ENCODE measurements at regions not wholly inside any gene's neighbourhood (a gene's known extent, or its start where the extent isn't known, plus 50 kb on each side); places are given as distances from the start of the nearest gene placed in this dataset.

DNA sequence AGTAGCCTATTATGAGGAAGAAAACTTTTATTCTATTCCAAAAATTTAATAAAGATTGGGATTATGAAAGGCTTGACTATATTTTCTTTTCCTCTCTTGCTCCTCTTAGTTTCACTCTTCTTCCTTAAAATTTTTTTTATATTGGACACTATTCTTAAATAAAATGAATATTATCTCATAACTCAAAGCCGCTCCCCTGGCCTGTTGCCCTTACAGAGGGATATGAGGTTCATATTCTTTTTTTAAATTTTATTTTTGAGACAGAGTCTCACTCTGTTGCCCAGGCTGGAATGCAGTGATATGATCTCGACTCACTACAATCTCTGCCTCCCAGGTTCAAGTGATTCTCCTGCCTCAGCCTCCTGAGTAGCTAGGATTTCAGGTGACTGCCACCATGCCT, 106.8 kb upstream of the MPDZ start:
- ChIA-PET CTCF (no interaction called here), POLR2A (no interaction called here)
- no peak for DNase-seq (ENCODE audit: low read depth, low spot score)
- no peak overlapping the region for H3K4me3 ChIP-seq (ENCODE audit: low read depth in 2 of 2, low read length in 2 of 2)
- ATAC-seq: no peak
- intact Hi-C loops (cut with micrococcal nuclease; ENCODE audit: unreplicated experiment) (no loop called here), in situ Hi-C loops (cut with HindIII; ENCODE audit: low pct_unique_long_range_greater_than_20kb, low sequenced_read_pairs) (no loop called here)
- BruUV-seq (replicated peaks): no TSS peak
- no peaks in the 10 kb centered on the region for H3K36me3 ChIP-seq (ENCODE audit: control insufficient read depth, insufficient read depth, low read length)
- no peaks in the 10 kb centered on the region for H3K4me1 ChIP-seq (ENCODE audit: control insufficient read depth, insufficient read depth, low read length)
- no peaks in the 10 kb centered on the region for H3K9me3 ChIP-seq (ENCODE audit: control insufficient read depth, insufficient read depth, low read depth, low read length)
- no peak overlapping the region for H3K27ac ChIP-seq (ENCODE audit: low read length)
- TF ChIP-seq, protein P1, sequence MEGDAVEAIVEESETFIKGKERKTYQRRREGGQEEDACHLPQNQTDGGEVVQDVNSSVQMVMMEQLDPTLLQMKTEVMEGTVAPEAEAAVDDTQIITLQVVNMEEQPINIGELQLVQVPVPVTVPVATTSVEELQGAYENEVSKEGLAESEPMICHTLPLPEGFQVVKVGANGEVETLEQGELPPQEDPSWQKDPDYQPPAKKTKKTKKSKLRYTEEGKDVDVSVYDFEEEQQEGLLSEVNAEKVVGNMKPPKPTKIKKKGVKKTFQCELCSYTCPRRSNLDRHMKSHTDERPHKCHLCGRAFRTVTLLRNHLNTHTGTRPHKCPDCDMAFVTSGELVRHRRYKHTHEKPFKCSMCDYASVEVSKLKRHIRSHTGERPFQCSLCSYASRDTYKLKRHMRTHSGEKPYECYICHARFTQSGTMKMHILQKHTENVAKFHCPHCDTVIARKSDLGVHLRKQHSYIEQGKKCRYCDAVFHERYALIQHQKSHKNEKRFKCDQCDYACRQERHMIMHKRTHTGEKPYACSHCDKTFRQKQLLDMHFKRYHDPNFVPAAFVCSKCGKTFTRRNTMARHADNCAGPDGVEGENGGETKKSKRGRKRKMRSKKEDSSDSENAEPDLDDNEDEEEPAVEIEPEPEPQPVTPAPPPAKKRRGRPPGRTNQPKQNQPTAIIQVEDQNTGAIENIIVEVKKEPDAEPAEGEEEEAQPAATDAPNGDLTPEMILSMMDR (IDR thresholded peaks at IDR 0.05): no peak
- TF ChIP-seq TCF7L2 (IDR thresholded peaks at IDR 0.05; ENCODE audit: low read depth, low read length) (no peak), SIN3A (IDR thresholded peaks at IDR 0.05; ENCODE audit: borderline replicate concordance, insufficient read depth, low read depth, low read length) (no peak), POLR2AphosphoS5 (IDR thresholded peaks at IDR 0.05; ENCODE audit: low read depth, low read length) (no peak)
- TF ChIP-seq, protein P2, sequence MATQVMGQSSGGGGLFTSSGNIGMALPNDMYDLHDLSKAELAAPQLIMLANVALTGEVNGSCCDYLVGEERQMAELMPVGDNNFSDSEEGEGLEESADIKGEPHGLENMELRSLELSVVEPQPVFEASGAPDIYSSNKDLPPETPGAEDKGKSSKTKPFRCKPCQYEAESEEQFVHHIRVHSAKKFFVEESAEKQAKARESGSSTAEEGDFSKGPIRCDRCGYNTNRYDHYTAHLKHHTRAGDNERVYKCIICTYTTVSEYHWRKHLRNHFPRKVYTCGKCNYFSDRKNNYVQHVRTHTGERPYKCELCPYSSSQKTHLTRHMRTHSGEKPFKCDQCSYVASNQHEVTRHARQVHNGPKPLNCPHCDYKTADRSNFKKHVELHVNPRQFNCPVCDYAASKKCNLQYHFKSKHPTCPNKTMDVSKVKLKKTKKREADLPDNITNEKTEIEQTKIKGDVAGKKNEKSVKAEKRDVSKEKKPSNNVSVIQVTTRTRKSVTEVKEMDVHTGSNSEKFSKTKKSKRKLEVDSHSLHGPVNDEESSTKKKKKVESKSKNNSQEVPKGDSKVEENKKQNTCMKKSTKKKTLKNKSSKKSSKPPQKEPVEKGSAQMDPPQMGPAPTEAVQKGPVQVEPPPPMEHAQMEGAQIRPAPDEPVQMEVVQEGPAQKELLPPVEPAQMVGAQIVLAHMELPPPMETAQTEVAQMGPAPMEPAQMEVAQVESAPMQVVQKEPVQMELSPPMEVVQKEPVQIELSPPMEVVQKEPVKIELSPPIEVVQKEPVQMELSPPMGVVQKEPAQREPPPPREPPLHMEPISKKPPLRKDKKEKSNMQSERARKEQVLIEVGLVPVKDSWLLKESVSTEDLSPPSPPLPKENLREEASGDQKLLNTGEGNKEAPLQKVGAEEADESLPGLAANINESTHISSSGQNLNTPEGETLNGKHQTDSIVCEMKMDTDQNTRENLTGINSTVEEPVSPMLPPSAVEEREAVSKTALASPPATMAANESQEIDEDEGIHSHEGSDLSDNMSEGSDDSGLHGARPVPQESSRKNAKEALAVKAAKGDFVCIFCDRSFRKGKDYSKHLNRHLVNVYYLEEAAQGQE (IDR thresholded peaks at IDR 0.05; ENCODE audit: insufficient read depth in 1 of 2, low read depth in 2 of 2, low read length in 1 of 2): no peak
- no peaks in the 10 kb centered on the region for H3K27me3 ChIP-seq (ENCODE audit: control insufficient read depth, insufficient read depth, low read length)

DNA sequence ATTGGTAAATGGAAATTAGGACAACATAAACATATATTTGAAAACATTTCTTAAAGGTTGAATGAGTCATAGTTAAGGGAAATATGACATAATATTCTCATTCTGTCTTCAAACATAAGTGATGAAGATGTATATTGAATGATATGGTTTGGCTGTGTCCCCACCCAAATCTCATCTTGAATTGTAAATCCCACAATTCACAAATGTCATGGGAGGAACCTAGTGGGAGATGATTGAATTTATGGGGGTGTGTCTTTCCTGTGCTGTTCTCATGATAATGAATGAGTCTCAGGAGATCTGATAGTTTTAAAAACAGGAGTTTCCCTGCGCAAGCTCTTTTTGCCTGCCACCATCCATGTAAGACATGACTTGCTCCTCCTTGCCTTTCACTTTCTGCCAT, 104.4 kb upstream of the MPDZ start:
- in situ Hi-C loops (cut with HindIII; ENCODE audit: low pct_unique_long_range_greater_than_20kb, low sequenced_read_pairs) (no loop called here), intact Hi-C loops (cut with micrococcal nuclease; ENCODE audit: unreplicated experiment) (no loop called here)
- Histone ChIP-seq H3K9me3 (ENCODE audit: control insufficient read depth, insufficient read depth, low read depth, low read length) (no peaks in the 10 kb centered on the region), H3K27me3 (ENCODE audit: control insufficient read depth, insufficient read depth, low read length) (no peaks in the 10 kb centered on the region), H3K4me3 (ENCODE audit: low read depth in 2 of 2, low read length in 2 of 2) (no peak overlapping the region), H3K36me3 (ENCODE audit: control insufficient read depth, insufficient read depth, low read length) (no peaks in the 10 kb centered on the region), H3K27ac (ENCODE audit: low read length) (no peak overlapping the region), H3K4me1 (ENCODE audit: control insufficient read depth, insufficient read depth, low read length) (no peaks in the 10 kb centered on the region)
- ATAC-seq (no peak), DNase-seq (ENCODE audit: low read depth, low spot score) (no peak)
- no TSS peak for BruUV-seq (replicated peaks)
- TF ChIP-seq POLR2AphosphoS5 (IDR thresholded peaks at IDR 0.05; ENCODE audit: low read depth, low read length): no peak
- TF ChIP-seq, protein P2 (IDR thresholded peaks at IDR 0.05; ENCODE audit: insufficient read depth in 1 of 2, low read depth in 2 of 2, low read length in 1 of 2): no peak
- TF ChIP-seq, protein P1 (IDR thresholded peaks at IDR 0.05): no peak
- TF ChIP-seq SIN3A (IDR thresholded peaks at IDR 0.05; ENCODE audit: borderline replicate concordance, insufficient read depth, low read depth, low read length): no peak
- TF ChIP-seq TCF7L2 (IDR thresholded peaks at IDR 0.05; ENCODE audit: low read depth, low read length): no peak
- ChIA-PET POLR2A (no interaction called here), CTCF (no interaction called here)
